HG03175 (cell line): ENCODE measurements at regions not wholly inside any gene's neighbourhood (a gene's known extent, or its start where the extent isn't known, plus 50 kb on each side); places are given as distances from the start of the nearest gene placed in this dataset.

Experiments used
- ATAC-seq: cut with Tn5 transposase; IDR thresholded peaks from one replicate; pipeline ENCODE4 v1.9.1; 2021; ENCODE audit warnings: mild to moderate bottlenecking, moderate library complexity; ENCODE audit not compliant: unreplicated experiment

GRCh38 chr10:61356354-61356753 lies 96.8 kb downstream of the TMEM26 start:
- ATAC-seq = no peak

DNA sequence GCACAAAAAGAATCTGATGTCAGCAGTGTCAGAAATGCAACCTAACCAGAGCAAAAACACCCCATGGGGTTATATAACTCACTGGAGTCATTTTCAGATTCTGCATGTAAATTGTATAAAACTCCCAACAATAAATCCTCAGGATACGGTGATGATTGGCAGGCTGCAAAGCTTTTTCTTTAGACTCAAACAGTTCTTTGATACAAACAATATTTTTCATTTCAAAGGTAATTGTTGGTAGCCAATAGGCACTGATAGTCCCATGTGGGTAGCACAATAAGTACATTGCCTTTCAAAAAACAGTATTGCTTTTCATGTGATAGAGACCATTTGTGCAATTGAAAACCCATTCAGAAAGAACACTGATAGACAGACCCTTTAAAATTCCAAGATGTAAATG lies 98.0 kb downstream of the TMEM26 start:
- ATAC-seq = no peak

DNA sequence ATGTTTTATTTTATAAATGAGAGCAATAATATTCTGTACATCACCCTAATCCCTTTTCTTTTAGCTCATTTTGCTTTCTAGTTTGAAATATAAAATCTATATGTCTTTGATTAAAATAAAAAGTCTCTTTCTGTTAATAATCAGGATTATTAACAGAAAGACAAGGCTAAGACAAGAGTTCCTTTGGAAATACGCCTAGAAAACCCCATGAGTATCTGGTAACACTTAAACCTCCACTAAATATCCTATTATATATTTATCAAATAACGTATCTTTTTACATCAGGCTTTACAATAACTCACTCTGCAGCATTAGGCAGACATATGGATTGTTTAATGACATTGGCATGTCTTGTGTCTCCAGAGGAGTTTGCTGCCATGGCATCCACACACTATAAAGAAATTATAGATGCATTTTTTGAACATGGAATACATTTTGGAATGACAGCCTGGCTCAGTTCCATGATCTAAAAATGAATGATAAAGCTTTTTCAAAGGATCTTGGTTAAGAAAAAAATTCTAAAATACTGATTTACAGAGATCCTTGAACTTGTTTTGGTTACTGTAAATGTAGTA lies 98.7 kb downstream of the TMEM26 start:
- no peak for ATAC-seq

DNA sequence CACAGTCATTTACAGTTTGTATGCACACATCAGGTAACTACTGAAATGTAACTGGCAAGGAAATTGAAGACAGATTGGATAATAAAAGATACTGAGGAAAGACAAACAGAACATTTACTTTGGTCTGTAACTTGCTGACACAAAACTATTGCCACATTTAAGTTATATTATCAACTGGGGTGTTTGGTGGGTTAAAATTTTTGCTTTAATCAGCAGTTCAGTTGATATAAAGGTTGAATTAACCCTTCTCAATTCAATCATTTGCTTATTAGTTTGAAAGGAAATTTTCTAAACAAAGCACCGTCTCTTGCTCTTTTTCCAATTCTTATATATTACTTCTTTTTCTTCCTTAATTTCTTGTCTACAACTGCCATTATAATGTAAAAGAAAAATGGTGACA lies 102.4 kb downstream of the TMEM26 start:
- no peak for ATAC-seq

DNA sequence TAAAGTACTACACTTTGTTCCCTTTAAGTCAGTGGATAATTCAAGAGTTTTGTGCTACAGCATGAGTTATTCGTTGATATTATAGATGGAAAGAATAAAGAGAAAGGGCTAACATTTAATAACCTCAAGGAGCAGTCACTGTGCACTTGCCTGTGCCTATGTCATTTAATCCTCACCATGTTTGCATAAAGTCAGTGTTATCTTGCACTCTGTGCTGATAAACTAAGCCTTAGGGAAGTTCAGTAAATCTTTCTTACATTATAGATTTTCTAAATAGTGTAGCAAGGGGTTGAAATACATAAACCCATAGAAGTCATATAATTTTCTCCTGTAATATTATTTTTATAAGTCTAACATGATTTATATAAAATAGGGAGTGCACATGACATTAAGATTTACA lies 103.1 kb downstream of the TMEM26 start:
- no peak for ATAC-seq

- no peak for ATAC-seq
Observed at GRCh38 chr10:61346796-61347413, 106.3 kb downstream of the TMEM26 start.

- no peak for ATAC-seq
Observed at GRCh38 chr10:61343796-61344195, 109.4 kb downstream of the TMEM26 start.

DNA sequence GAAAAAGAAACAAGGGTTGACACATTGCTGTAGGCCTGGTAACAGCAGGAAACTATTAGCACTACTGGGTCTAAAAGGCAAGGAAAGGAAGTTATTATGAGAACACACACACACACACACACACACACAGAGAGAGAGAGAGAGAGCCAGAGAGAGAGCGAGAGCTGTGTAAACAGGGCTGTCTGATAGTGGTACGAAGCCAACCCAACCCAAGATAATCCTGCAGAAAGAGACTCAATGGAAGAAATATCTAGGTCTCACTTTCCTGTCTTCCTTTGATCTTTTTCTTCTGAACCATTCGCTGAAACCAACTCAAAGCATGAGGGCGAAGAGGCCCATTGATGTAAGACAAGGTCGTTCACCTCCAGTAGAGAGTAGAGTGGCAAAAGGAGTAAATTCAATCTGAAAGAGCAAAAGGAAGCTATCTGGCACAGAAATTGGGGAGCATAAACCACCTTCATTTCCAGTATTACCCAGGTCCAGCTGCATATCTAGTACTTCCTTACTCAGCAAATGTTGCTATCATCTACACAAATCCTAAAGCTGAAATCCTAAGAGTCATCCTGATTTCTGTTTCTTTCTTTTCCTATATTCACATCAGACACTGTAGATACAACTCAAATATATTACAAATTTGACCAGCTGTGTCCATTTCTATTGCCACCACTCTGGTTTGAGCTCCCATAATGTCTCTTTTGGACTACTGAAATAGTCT lies 110.2 kb downstream of the TMEM26 start:
- ATAC-seq = no peak

- ATAC-seq = no peak
Observed at GRCh38 chr10:61341008-61341407, 112.2 kb downstream of the TMEM26 start.

DNA sequence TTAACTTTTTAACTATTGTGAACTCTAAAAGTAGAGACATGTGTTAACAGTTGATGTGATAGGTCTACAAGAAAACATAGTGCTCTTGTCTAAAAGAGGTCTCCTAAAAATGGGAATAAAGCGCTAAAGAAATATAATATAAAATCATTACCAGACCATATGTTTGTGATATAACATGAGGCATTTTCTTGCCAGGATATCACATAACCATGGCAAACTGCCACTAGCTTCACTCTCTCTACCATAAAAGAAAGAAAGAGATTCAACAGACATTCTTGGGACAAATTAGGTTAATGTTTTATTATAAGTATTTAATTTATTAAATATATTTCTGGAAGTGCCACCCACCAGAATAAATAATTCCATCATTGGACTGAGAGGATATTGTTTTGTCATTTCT lies 115.0 kb downstream of the TMEM26 start:
- no peak for ATAC-seq

GRCh38 chr10:61337741-61338140 lies 115.4 kb downstream of the TMEM26 start:
- no peak for ATAC-seq

- no peak for ATAC-seq
Observed at GRCh38 chr10:61336831-61337230, 116.3 kb downstream of the TMEM26 start.

DNA sequence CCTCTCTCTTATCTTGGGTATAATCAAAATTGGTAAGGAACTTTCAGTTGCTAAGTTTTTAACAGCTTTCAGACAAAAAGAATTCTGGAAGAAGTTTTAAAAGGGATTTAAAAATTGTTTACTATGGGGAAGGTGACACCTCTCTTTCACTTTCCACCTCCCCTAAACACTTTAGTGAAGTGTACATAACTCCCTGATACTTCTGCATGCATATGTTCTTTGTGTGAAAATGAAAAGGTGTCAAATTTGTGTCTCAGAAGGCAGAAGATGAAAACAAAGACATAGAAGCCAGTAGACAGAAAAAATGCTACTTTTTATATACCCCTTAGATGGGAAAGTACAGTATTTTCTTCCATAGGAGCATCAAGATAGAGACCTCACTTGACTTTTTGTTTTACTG lies 117.8 kb downstream of the TMEM26 start:
- peak; percentile 53 for ATAC-seq

DNA sequence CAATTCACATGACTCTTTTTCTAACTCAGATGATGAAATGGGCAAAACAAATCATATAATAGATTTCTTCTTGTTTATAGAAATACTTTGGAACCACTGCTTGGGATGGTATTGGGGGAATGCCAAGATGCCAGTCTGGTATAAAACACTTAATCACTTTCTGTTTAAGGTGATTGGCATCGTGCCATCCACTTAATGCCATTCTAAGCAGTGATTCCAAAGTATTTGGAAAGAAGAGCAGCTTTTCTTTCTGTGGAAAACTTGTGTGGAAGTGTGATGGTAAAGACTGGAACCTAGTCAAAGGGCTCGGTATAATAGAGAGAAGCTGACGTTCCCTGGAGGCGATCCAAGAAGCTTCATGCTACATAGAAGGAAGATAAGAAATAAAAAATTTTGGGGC lies 120.6 kb downstream of the TMEM26 start:
- no peak for ATAC-seq

DNA sequence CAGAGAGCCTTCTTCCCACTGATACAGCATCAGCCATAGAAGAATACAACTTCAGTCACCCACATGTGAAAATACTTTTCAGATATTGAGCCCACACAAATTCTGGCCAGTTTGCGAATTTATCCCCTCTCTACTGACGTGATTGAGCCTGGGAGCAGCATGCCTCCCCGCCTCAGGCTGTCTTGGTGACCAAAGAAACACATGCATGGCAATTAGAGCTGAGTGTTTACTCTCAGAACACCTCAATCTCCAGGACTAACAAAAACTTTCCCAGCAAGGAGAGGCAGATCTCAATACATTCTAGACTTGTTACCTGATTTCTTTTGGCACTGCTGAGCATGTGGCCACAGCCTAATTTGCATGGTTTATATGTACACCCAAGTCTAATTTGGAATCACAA lies 122.5 kb downstream of the TMEM26 start:
- ATAC-seq = no peak

DNA sequence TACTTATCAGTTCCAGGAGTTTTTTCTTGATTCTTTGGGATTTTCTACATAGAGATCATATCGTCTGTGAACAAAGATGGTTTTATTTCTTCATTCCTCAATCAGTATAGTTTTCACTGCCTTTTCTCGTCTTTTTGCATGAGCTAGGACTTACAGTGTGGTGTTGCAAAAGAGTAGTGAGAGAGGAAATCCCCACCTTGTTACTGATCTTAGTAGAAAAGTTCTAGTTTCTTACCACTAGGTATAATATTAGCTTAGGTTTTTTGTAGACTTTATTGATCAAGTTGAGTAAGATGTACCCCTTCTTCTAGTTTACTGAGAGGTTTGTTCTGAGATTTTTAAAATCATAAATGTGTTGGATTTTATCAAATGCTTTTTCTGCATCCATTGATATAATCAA lies 123.3 kb downstream of the TMEM26 start:
- ATAC-seq = peak; percentile 78

GRCh38 chr10:61325223-61325960 lies 127.8 kb downstream of the TMEM26 start:
- ATAC-seq = no peak

DNA sequence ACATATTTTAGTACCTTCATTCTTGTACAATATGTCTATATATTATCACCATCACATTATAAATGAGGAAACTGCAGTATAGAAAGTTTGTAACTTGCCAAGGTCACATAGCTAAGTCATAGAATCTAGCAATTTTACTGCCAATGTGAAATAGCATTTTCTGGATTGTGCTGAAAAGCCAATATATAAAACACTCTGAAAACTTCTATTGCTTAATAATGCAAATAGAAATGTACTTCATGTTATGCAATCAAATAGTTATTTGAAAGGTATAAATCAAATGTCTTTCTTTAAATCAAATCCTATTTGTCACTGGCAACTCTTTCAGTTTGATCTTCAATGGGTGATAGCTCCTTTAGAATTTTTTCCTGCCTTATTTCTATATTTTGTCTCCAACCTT lies 129.5 kb downstream of the TMEM26 start:
- ATAC-seq = no peak

GRCh38 chr10:61321041-61321857 lies 131.9 kb downstream of the TMEM26 start:
- ATAC-seq = no peak

DNA sequence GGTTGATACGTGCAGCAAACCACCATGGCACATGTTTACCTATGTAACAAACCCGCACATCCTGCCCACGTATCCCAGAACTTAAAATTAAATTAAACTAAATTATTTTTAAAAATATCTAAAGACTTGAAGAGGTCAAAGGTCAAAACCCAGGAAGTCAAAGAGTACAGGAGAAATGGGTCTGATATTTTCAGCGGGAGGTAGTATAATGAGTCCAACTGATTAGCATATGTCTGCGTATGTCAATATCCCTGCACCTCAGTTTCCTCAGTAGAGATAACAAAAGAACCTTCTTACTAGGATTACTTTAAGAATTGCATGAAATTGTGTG lies 133.0 kb downstream of the TMEM26 start:
- no peak for ATAC-seq
